GM18519 (cell line): ENCODE measurements at regions not wholly inside any gene's neighbourhood (a gene's known extent, or its start where the extent isn't known, plus 50 kb on each side); places are given as distances from the start of the nearest gene placed in this dataset.
"Not testable (repeated sequence)": the region's sequence is repeated elsewhere in the genome, so short reads cannot be mapped to it uniquely, and the experiment has no call there.

ENCODE experiments used
- ATAC-seq: cut with Tn5 transposase; IDR thresholded peaks from one replicate; pipeline ENCODE4 v1.9.1; 2021; ENCODE audit warnings: mild to moderate bottlenecking, moderate library complexity; ENCODE audit not compliant: unreplicated experiment, low FRiP score

DNA sequence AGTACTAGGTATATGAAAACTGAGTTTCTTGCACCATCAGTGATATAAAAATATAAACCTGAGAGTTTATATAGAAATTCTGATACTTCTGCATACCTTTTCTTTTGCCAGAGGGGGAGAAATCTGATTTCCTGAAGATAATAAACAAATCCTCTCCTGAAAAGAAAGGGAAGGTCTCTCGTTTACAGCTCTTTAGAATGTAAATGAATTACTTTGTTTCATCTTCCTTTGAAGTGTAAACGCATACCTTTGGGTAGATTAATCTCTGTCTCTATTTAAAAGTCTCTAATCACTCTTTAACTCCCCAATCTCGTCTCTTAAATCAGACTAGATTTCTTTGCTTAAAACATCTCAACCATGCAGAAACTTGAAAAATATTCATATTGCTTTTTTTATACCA, 1092.9 kb downstream of the SLITRK5 start:
- ATAC-seq: no peak

DNA sequence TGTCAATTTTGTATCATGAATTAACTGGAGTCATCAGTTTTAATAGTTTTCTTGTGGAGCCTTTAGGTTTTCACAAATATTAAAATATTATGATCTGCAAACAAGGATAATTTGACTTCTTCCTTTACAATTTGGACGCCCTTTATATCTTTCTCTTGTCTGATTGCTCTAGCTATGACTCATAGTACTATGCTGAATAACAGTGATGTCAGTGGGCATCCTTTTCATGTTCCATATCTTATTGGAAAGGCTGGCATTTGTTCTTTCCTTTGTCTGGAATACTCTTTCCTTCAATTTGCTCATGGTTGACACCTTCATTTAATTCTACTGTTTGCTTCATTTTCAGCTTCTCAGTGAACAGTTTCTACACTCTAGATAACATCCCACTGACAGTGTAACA, 1129.3 kb downstream of the SLITRK5 start:
- no peak for ATAC-seq

DNA sequence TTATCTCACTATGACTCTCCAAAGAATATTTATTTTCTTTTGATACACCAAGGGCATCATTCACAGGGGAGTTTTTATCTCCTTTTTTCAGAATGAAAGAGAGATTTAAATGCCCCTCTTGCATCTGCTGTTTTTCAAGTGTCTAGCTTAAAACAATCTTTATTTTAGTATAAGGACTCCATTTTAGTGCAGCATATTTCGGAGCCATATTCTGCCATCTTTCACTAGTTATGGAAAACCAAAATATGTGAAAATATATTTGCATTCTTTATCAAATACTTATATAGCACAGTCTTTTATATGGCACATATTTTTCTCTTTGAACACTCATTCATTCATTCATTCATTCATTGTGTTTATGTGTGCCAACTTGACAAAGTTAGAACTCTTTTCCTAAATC, 1130.2 kb downstream of the SLITRK5 start:
- ATAC-seq: no peak

GRCh38 chr13:88802886-88803285, 1131.7 kb downstream of the SLITRK5 start:
- no peak for ATAC-seq

DNA sequence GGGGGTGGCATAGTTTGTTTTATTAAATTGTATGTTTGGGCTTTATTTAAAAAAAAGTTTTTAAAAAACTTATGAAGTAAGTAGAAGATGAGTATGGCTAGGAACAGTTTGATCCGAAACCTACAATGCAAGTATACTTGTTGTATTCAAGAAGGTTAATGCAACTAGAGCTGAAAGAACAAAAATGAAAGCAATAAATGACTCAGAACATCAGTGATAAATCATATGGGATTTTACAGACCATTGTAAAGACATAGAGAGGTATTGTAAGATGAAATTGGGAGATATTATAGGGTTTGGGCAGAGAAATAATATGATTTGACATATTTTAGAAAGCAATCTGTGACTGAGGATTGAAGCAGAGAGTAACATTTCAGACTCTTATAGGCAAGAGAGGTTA, 1135.3 kb downstream of the SLITRK5 start:
- no peak for ATAC-seq

- no peak for ATAC-seq
Measured at GRCh38 chr13:88817560-88817959, 1146.4 kb downstream of the SLITRK5 start.

DNA sequence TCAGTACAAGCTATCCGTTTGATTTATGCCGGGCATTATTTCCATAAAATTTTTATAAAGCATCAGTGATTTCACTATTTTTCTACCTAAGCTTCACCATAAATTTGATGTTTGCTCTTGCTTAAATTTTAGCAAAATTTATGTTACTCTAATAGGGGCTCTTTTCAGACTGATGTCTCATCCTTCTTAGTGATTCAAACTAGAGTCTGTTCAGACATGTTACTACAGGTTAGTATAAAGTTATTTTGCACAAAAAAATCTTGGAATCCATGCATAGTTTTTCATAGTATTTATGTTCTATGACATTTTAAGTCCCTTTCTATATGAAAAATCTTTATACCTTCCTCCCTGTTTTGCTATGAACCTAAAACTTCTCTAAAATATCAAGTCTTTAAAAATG, 1151.9 kb downstream of the SLITRK5 start:
- ATAC-seq: no peak

GRCh38 chr13:88824218-88824617, 1153.0 kb downstream of the SLITRK5 start:
- no peak for ATAC-seq

- no peak for ATAC-seq
Measured at GRCh38 chr13:88840085-88840484, 1168.9 kb downstream of the SLITRK5 start.

DNA sequence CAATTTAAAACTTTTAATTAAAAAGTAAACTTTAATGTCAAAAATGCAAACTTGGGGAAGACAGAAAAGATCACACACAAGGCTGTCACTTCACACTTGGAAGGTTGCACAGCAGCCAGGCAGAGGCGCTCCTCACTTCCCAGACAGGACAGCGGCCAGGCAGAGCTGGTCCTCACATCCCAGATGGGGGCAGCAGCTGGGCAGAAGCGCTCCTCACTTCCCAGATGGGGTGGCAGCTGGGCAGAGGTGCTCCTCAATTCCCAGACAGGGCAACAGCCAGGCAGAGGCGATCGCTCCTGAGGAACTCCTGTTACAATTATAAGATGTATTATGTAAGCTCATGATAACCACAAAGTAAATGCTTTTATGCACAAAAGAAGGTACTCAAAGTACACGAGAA, 1181.1 kb downstream of the SLITRK5 start:
- ATAC-seq: not testable (repeated sequence)

DNA sequence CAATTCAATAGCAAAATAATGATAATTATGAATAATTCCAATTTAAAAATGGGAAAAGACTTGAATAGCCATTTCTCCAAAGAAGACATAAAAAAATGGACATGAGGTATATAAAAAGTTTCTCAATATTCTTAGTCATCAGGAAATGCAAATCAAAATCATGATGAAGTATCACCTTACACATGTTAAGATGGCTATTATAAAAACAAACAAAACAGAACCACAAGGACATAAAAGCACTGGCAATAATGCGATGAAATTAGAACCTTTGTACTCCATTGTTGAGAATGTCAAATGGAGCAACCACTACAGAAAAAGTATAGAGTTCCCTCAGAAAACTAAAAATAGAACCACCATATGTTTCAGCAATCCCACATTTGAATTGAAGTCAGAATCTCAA, 1186.1 kb downstream of the SLITRK5 start:
- no peak for ATAC-seq

GRCh38 chr13:88862095-88862620, 1191.0 kb downstream of the SLITRK5 start:
- no peak for ATAC-seq

DNA sequence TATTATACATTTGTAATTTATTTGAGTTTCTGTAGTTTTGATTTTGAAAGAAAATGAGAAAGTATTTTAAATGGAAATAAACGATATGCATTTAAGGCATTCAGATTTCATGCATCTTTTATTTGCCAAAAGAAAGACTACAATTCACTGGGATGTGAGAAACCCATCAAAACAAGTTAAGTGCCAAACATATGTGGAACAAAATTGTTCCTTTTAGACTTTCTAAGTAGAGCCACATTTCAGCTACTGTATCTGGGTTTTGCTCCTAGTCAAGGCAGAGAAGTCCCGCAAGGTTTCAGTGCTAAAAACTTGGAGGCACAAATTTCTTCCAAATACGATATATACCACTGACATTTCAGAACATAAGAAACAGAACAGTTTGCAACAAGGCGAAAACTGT, 1191.9 kb downstream of the SLITRK5 start:
- no peak for ATAC-seq

DNA sequence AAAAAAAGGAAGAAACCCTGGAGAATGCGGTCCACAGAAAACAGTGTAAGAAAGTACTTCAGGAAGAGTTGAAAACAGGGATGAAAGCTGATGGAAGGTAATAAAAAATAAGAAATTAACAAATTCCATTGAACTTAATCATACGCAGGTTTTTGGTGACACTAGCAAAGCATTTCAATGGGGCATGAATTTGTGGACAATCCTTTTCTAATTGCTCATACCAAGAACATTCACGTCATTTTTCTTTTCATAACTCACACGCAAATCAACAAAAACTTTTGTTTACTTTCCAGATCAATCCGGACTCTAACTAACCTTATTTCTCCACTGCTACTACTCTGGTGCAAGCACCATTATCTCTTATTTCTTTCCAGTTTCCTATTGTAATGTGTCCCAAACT, 1195.0 kb downstream of the SLITRK5 start:
- no peak for ATAC-seq

DNA sequence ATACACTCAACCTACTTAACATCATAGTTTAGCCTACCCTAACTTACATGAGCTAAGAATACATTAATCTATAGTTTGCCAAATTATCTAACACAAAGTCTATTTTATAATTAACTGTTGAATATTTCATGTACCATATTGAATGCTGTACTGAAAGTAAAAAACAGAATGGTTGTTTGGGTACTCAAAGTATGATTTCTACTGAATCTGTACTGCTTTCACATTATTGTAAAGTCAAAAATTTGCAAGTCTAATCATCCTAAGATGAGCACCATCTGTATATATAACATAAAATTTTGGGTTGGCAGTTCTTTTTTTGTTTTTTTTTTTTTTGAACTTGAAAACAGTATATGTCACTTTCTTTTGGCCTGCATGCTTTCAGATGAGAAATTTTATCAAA, 1212.6 kb downstream of the SLITRK5 start:
- no peak for ATAC-seq

GRCh38 chr13:88887045-88887662, 1216.0 kb downstream of the SLITRK5 start:
- no peak for ATAC-seq

DNA sequence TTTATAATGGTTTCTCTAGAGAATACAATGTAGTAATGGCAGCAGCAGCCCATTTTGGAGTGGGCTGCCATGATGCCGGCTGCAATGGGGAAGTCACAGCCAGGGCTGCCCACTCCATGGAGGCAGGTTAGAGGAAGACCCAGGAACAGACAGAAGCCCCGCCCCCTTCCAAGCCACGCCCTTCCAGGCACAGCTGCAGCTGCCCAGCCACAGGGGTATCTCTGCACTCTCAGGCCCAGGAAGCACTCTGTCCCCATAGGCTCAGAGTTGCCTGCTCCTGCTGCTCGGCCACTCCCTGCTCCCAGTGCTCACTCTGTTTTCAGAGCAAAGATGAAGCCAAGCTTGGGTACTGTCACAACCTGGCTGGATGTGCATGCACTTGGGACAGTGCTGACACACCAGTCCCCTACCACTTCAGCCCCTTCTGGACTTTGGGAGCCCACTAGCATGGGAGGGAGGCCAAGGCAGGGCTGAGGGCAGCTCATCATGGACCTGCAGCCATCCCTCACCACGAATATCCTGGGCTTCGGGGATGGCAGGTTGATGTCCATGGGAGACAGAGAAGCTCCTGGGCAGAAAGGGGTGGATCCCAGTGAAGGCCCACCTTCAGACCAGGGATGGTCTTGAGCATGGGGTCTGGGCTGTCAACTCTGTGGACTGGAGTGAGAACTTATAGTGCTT, 1224.2 kb downstream of the SLITRK5 start:
- no peak for ATAC-seq

DNA sequence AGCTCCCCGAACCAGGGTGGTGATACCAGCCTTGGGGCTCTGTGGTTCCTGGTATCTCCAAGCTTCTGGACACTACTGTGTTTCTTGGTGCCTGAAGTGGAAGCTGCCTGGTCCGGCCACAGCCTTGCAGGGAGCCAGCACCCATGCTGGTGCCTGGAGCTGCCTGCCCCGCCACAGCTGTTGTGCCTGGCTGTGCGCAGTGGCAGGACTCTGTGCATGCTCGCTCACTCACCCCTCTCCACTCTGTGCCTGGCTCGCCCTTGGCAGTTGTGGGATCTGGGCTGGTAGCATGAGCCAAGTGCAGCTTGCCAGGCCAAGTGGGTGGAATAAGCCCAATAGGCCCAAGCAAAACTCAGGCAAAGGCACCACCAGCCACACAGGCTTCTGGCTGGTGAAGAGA, 1225.3 kb downstream of the SLITRK5 start:
- ATAC-seq: no peak

DNA sequence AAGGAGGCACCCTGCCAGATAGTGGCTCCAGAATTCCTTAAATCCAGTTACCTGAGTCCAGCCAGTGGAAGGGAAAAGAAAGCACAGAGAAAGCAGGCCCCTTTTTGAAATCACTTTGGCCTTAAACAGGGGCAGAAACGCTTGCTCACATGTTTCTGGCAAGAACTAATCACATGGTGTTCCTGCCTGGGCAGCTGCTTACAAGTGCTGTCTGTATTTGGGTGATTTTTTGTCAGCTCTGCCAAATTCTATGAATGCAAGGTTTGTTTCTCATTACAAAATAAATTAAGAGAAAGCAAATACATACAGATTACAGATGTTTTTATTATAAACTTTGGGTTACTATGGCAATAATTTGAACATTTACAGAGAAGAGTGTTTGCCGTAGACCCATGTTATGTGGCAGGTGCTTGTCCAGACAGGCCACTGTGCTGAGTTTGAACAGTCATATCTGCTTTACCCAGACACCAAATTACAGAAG, 1237.8 kb downstream of the SLITRK5 start:
- no peak for ATAC-seq

DNA sequence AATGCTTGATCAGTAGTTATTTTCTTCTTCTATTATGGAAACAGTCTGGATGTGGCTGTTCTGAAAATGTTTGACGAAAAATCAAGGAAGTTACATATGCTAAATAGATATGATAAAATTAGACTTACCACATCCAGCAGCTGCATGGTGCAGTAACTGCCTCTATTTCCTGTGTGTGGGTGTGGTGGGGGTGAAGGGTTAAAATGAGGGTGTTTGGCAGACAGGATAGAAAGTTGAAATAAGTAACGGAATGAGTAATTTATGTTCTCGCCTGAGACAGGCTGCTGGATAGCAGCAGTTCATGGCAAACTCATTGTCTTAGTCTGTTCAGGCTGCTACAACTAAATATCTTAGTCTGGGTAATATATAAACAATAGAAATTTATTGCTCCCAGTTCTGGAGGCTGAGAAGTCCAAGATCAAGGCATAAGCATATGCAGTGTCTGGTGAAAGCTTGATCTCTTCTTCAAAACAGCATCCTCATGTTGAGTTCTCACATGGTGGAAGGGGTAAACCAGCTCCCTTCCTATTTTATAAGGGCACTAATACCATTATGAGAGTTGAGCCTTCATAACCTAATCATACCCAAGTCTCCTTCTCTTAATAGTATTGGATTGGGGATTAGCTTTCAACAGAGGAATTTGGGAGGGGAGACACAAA, 1248.9 kb downstream of the SLITRK5 start:
- ATAC-seq: peak; percentile 81

- no peak for ATAC-seq
Measured at GRCh38 chr13:88925954-88926353, 1254.8 kb downstream of the SLITRK5 start.
